Duodenal mucosa (tissue), 2 donors: ENCODE measurements at regions not wholly inside any gene's neighbourhood (a gene's known extent, or its start where the extent isn't known, plus 50 kb on each side); places are given as distances from the start of the nearest gene placed in this dataset.

Source experiments
- H3K27ac ChIP-seq: one replicate; pipeline ENCODE4 v1.7.0; 2013; ENCODE audit warnings: low read depth, low read length
- H3K27me3 ChIP-seq, 2 donors: one replicate each; pipeline ENCODE4 v1.7.0; 2013; ENCODE audit warnings: low read length in 2 of 2, control low read depth in 1 of 2; ENCODE audit not compliant: insufficient read depth in 2 of 2, control insufficient read depth in 1 of 2
- H3K36me3 ChIP-seq, 2 donors: one replicate each; pipeline ENCODE4 v1.7.0; 2013; ENCODE audit warnings: low read length in 2 of 2, control low read depth in 1 of 2; ENCODE audit not compliant: insufficient read depth in 2 of 2, control insufficient read depth in 1 of 2
- H3K4me1 ChIP-seq, 2 donors: one replicate each; pipeline ENCODE4 v1.7.0; 2013; ENCODE audit warnings: low read length in 2 of 2, control low read depth in 1 of 2; ENCODE audit not compliant: insufficient read depth in 2 of 2, control insufficient read depth in 1 of 2
- H3K4me3 ChIP-seq, 2 donors: one replicate each; pipeline ENCODE4 v1.7.0; 2013; ENCODE audit warnings: low read length in 2 of 2, low read depth in 1 of 2
- H3K9ac ChIP-seq, 2 donors: one replicate each; pipeline ENCODE4 v1.7.0; 2013; ENCODE audit warnings: low read length in 2 of 2, low read depth in 1 of 2
- H3K9me3 ChIP-seq, 2 donors: one replicate each; pipeline ENCODE4 v1.7.0; 2013; ENCODE audit warnings: low read length in 2 of 2, control low read depth in 1 of 2; ENCODE audit not compliant: control insufficient read depth in 1 of 2

GRCh38 chr5:87997662-87998061, 271.0 kb downstream of the TMEM161B start:
- Histone ChIP-seq H3K4me3 (no peak overlapping the region), H3K27me3 (no peaks in the 10 kb centered on the region), H3K36me3 (no peaks in the 10 kb centered on the region), H3K9ac (no peak overlapping the region), H3K9me3 (no peaks in the 10 kb centered on the region), H3K4me1 (no peaks in the 10 kb centered on the region), H3K27ac (no peak overlapping the region)

- no peaks in the 10 kb centered on the region for H3K36me3 ChIP-seq
- no peak overlapping the region for H3K27ac ChIP-seq
- H3K9me3 ChIP-seq = no peaks in the 10 kb centered on the region
- H3K4me1 ChIP-seq = no peaks in the 10 kb centered on the region
- no peak overlapping the region for H3K9ac ChIP-seq
- no peaks in the 10 kb centered on the region for H3K27me3 ChIP-seq
- no peak overlapping the region for H3K4me3 ChIP-seq
Measured at GRCh38 chr5:87966213-87966612, 302.4 kb downstream of the TMEM161B start.

- H3K9ac ChIP-seq = no peak overlapping the region
- H3K4me1 ChIP-seq = no peaks in the 10 kb centered on the region
- no peaks in the 10 kb centered on the region for H3K27me3 ChIP-seq
- H3K4me3 ChIP-seq = no peak overlapping the region
- H3K27ac ChIP-seq = no peak overlapping the region
- no peaks in the 10 kb centered on the region for H3K9me3 ChIP-seq
- H3K36me3 ChIP-seq = no peaks in the 10 kb centered on the region
Measured at GRCh38 chr5:87954121-87954520, 314.5 kb downstream of the TMEM161B start.

GRCh38 chr5:87951661-87952060, 317.0 kb downstream of the TMEM161B start:
- Histone ChIP-seq H3K4me1 (no peaks in the 10 kb centered on the region), H3K9ac (no peak overlapping the region), H3K4me3 (no peak overlapping the region), H3K36me3 (no peaks in the 10 kb centered on the region), H3K27ac (no peak overlapping the region), H3K9me3 (no peaks in the 10 kb centered on the region), H3K27me3 (no peaks in the 10 kb centered on the region)

GRCh38 chr5:87949676-87950631, 318.7 kb downstream of the TMEM161B start:
- Histone ChIP-seq H3K9me3 (no peaks in the 10 kb centered on the region), H3K36me3 (no peaks in the 10 kb centered on the region), H3K27me3 (no peaks in the 10 kb centered on the region), H3K27ac (no peak overlapping the region), H3K4me1 (no peaks in the 10 kb centered on the region), H3K4me3 (no peak overlapping the region), H3K9ac (no peak overlapping the region)

GRCh38 chr5:87948486-87948885, 320.2 kb downstream of the TMEM161B start:
- Histone ChIP-seq H3K27ac (no peak overlapping the region), H3K36me3 (no peaks in the 10 kb centered on the region), H3K4me1 (no peaks in the 10 kb centered on the region), H3K9ac (no peak overlapping the region), H3K27me3 (no peaks in the 10 kb centered on the region), H3K4me3 (no peak overlapping the region), H3K9me3 (no peaks in the 10 kb centered on the region)

GRCh38 chr5:87946271-87946670, 322.4 kb downstream of the TMEM161B start:
- Histone ChIP-seq H3K36me3 (no peaks in the 10 kb centered on the region), H3K9ac (no peak overlapping the region), H3K4me3 (no peak overlapping the region), H3K27ac (no peak overlapping the region), H3K27me3 (no peaks in the 10 kb centered on the region), H3K4me1 (no peaks in the 10 kb centered on the region), H3K9me3 (no peaks in the 10 kb centered on the region)

GRCh38 chr5:87945286-87945650, 323.4 kb downstream of the TMEM161B start:
- H3K4me1 ChIP-seq = no peaks in the 10 kb centered on the region
- H3K9ac ChIP-seq = no peak overlapping the region
- H3K36me3 ChIP-seq = no peaks in the 10 kb centered on the region
- no peak overlapping the region for H3K27ac ChIP-seq
- no peak overlapping the region for H3K4me3 ChIP-seq
- no peaks in the 10 kb centered on the region for H3K27me3 ChIP-seq
- H3K9me3 ChIP-seq = no peaks in the 10 kb centered on the region

- H3K9ac ChIP-seq = no peak overlapping the region
- no peaks in the 10 kb centered on the region for H3K36me3 ChIP-seq
- H3K4me1 ChIP-seq = no peaks in the 10 kb centered on the region
- H3K27me3 ChIP-seq = no peaks in the 10 kb centered on the region
- no peak overlapping the region for H3K27ac ChIP-seq
- H3K9me3 ChIP-seq = no peaks in the 10 kb centered on the region
- H3K4me3 ChIP-seq = no peak overlapping the region
Measured at GRCh38 chr5:87944553-87945285, 323.9 kb downstream of the TMEM161B start.

GRCh38 chr5:87940775-87941174, 327.9 kb downstream of the TMEM161B start:
- Histone ChIP-seq H3K9me3 (no peaks in the 10 kb centered on the region), H3K4me3 (no peak overlapping the region), H3K27ac (no peak overlapping the region), H3K9ac (no peak overlapping the region), H3K27me3 (no peaks in the 10 kb centered on the region), H3K4me1 (no peaks in the 10 kb centered on the region), H3K36me3 (no peaks in the 10 kb centered on the region)
